Liver (tissue), 8 donors: ENCODE measurements at regions not wholly inside any gene's neighbourhood (a gene's known extent, or its start where the extent isn't known, plus 50 kb on each side); places are given as distances from the start of the nearest gene placed in this dataset.

Experiments
- DNase-seq: peaks from one replicate; pipeline ENCODE4 v3.0.0-alpha.2; 2017; ENCODE audit warnings: low spot score
- H3K27ac ChIP-seq, 2 donors: one replicate each; pipeline ENCODE4 v1.7.0; 2013; ENCODE audit warnings: inconsistent platforms in 2 of 2, low read length in 2 of 2, control low read depth in 1 of 2, low read depth in 1 of 2, mild to moderate bottlenecking in 1 of 2
- H3K27me3 ChIP-seq, 4 donors: one replicate each; pipeline versions ENCODE4 v1.6.1 to v1.7.0; 2013; ENCODE audit warnings: low read length in 3 of 4, inconsistent platforms in 1 of 4, mild to moderate bottlenecking in 1 of 4, moderate library complexity in 1 of 4; ENCODE audit not compliant: control insufficient read depth in 4 of 4, insufficient read depth in 4 of 4
- H3K36me3 ChIP-seq, 4 donors: one replicate each; pipeline versions ENCODE4 v1.6.1 to v1.7.0; 2013; ENCODE audit warnings: low read length in 3 of 4, mild to moderate bottlenecking in 3 of 4, low read depth in 1 of 4, moderate library complexity in 1 of 4; ENCODE audit not compliant: control insufficient read depth in 4 of 4, insufficient read depth in 3 of 4
- H3K4me1 ChIP-seq, 4 donors: one replicate each; pipeline versions ENCODE4 v1.6.1 to v1.7.0; 2013; ENCODE audit warnings: low read length in 3 of 4, mild to moderate bottlenecking in 3 of 4, moderate library complexity in 1 of 4; ENCODE audit not compliant: control insufficient read depth in 4 of 4, insufficient read depth in 4 of 4
- H3K4me3 ChIP-seq, 3 donors: one replicate each; pipeline versions ENCODE4 v1.6.1 to v1.7.0; 2013; ENCODE audit warnings: low read length in 3 of 3, control low read depth in 1 of 3, low read depth in 1 of 3, mild to moderate bottlenecking in 1 of 3
- H3K9ac ChIP-seq, 2 donors: one replicate each; pipeline ENCODE4 v1.7.0; 2013; ENCODE audit warnings: low read length in 2 of 2, mild to moderate bottlenecking in 2 of 2, moderate library complexity in 2 of 2, control low read depth in 1 of 2, low read depth in 1 of 2
- H3K9me3 ChIP-seq, 4 donors: one replicate each; pipeline versions ENCODE4 v1.6.1 to v1.7.0; 2013; ENCODE audit warnings: low read length in 3 of 4; ENCODE audit not compliant: control insufficient read depth in 4 of 4
- ATF3 ChIP-seq: IDR thresholded peaks from 2 replicates; pipeline ENCODE4 v1.6.1; 2016; ENCODE audit warnings: antibody characterized with exemption
- CTCF ChIP-seq: fragments of 150-350 bp; IDR thresholded peaks from 2 replicates; pipeline ENCODE4 v1.5.1; 2017; ENCODE audit warnings: improper control_type of control experiment, low read depth, low read length; ENCODE audit not compliant: missing input control
- EGR1 ChIP-seq, 2 donors: IDR thresholded peaks; 2 replicates each; pipeline ENCODE4 v1.6.1; 2016 to 2018; ENCODE audit warnings: antibody characterized with exemption in 2 of 2, low read depth in 2 of 2
- FOXA1 ChIP-seq: IDR thresholded peaks from 2 replicates; pipeline ENCODE4 v1.6.1; 2016; ENCODE audit warnings: antibody characterized with exemption
- FOXA2 ChIP-seq: IDR thresholded peaks from 2 replicates; pipeline ENCODE4 v1.6.1; 2016; ENCODE audit warnings: antibody characterized with exemption
- GABPA ChIP-seq, 2 donors: IDR thresholded peaks in 1 of 2; conservative IDR thresholded peaks in 1 of 2; 2 replicates each; pipeline ENCODE4 v1.6.1; 2016; ENCODE audit warnings: antibody characterized with exemption in 2 of 2, mild to moderate bottlenecking in 1 of 2, moderate library complexity in 1 of 2
- HNF4A ChIP-seq, 2 donors: conservative IDR thresholded peaks; 2 replicates each; pipeline ENCODE4 v1.6.1; 2016; ENCODE audit warnings: antibody characterized with exemption in 2 of 2, mild to moderate bottlenecking in 2 of 2
- HNF4G ChIP-seq: IDR thresholded peaks from 2 replicates; pipeline ENCODE4 v1.6.1; 2016; ENCODE audit warnings: antibody characterized with exemption
- JUND ChIP-seq, 2 donors: IDR thresholded peaks; 2 replicates each; pipeline ENCODE4 v1.6.1; 2016; ENCODE audit warnings: antibody characterized with exemption in 2 of 2
- MAX ChIP-seq: IDR thresholded peaks from 2 replicates; pipeline ENCODE4 v1.6.1; 2016; ENCODE audit warnings: antibody characterized with exemption
- NR2F2 ChIP-seq: IDR thresholded peaks from 2 replicates; pipeline ENCODE4 v1.6.1; 2016; ENCODE audit warnings: antibody characterized with exemption
- RAD21 ChIP-seq, 2 donors: IDR thresholded peaks; 2 replicates each; pipeline ENCODE4 v1.6.1; 2016; ENCODE audit warnings: antibody characterized with exemption in 2 of 2, mild to moderate bottlenecking in 2 of 2
- REST ChIP-seq: IDR thresholded peaks from 2 replicates; pipeline ENCODE4 v1.6.1; 2016; ENCODE audit warnings: antibody characterized with exemption, mild to moderate bottlenecking
- RXRA ChIP-seq, 2 donors: IDR thresholded peaks; 2 replicates each; pipeline ENCODE4 v1.6.1; 2017 to 2018; ENCODE audit warnings: antibody characterized with exemption in 2 of 2, mild to moderate bottlenecking in 1 of 2
- SP1 ChIP-seq: IDR thresholded peaks from 2 replicates; pipeline ENCODE4 v1.6.1; 2018; ENCODE audit warnings: antibody characterized with exemption, mild to moderate bottlenecking
- TAF1 ChIP-seq: conservative IDR thresholded peaks from 2 replicates; pipeline ENCODE4 v1.6.1; 2016; ENCODE audit warnings: antibody characterized with exemption, mild to moderate bottlenecking
- YY1 ChIP-seq: IDR thresholded peaks from 2 replicates; pipeline ENCODE4 v1.6.1; 2016; ENCODE audit warnings: antibody characterized with exemption, mild to moderate bottlenecking
- ZBTB33 ChIP-seq: IDR thresholded peaks from 2 replicates; pipeline ENCODE4 v1.6.1; 2016; ENCODE audit warnings: antibody characterized with exemption
- WGBS: extraction: QIAGEN DNeasy Blood & Tissue Kit; methylation state at CpG from one replicate; pipeline ENCODE4 v1.1.7; 2013; 5-methylcytosine and 5-hydroxymethylcytosine counted together
- donor health status: healthy.
- donor health status: healthy.
- donor health status: healthy.
- donor health status: healthy.
- donor health status: healthy.

GRCh38 chr1:232428036-232428645, 201.8 kb downstream of the SIPA1L2 start:
- Histone ChIP-seq H3K27me3 (no peaks in the 10 kb centered on the region), H3K36me3 (peaks cover 0 to 19% (median 2%) of the 10 kb centered on the region in 4 donors), H3K27ac (no peak overlapping the region), H3K9me3 (no peaks in the 10 kb centered on the region), H3K4me3 (no peak overlapping the region), H3K4me1 (no peaks in the 10 kb centered on the region), H3K9ac (no peak overlapping the region)
- no peak for TF ChIP-seq RAD21 (IDR thresholded peaks at IDR 0.05)
- TF ChIP-seq NR2F2: peak; percentile 60
- no peak for TF ChIP-seq FOXA2
- DNase-seq: no peak
- WGBS: 87% methylated on average over 3 of the region's 3 CpGs

GRCh38 chr1:232426801-232427200, 203.1 kb downstream of the SIPA1L2 start:
- no peak for DNase-seq
- TF ChIP-seq EGR1 (IDR thresholded peaks at IDR 0.05; ENCODE audit: low read depth in 2 of 2): no peak
- TF ChIP-seq HNF4G: no peak
- no peak for TF ChIP-seq RAD21 (IDR thresholded peaks at IDR 0.05)
- H3K36me3 ChIP-seq: peaks cover 0 to 21% (median 1%) of the 10 kb centered on the region in 4 donors

GRCh38 chr1:232425421-232425820, 204.5 kb downstream of the SIPA1L2 start:
- Histone ChIP-seq H3K9ac (no peak overlapping the region), H3K4me1 (no peaks in the 10 kb centered on the region), H3K4me3 (no peak overlapping the region), H3K36me3 (peaks cover 0 to 18% (median 1%) of the 10 kb centered on the region in 4 donors), H3K27ac (no peak overlapping the region), H3K27me3 (no peaks in the 10 kb centered on the region), H3K9me3 (no peaks in the 10 kb centered on the region)
- TF ChIP-seq ZBTB33 (no peak), HNF4A (conservative IDR thresholded peaks at IDR 0.05) (no peak), CTCF (no peak), FOXA1 (no peak), REST (no peak), ATF3 (no peak), YY1 (no peak), TAF1 (no peak), EGR1 (IDR thresholded peaks at IDR 0.05; ENCODE audit: low read depth in 2 of 2) (no peak), HNF4G (no peak), MAX (no peak), NR2F2 (no peak), JUND (IDR thresholded peaks at IDR 0.05) (no peak), FOXA2 (no peak), RXRA (IDR thresholded peaks at IDR 0.05) (no peak), SP1 (no peak), RAD21 (IDR thresholded peaks at IDR 0.05) (no peak), GABPA (IDR thresholded peaks at IDR 0.05 in 1 of 2, conservative IDR thresholded peaks at IDR 0.05 in 1 of 2) (no peak)
- 96% methylated on average over 15 of the region's 15 CpGs for WGBS
- DNase-seq: no peak

More at GRCh38 chr1:232426801-232427200, 203.1 kb downstream of the SIPA1L2 start:
- no peaks in the 10 kb centered on the region for H3K4me1 ChIP-seq
- no peaks in the 10 kb centered on the region for H3K9me3 ChIP-seq
- no peak overlapping the region for H3K27ac ChIP-seq
- H3K9ac ChIP-seq: no peak overlapping the region
- H3K4me3 ChIP-seq: no peak overlapping the region
- H3K27me3 ChIP-seq: no peaks in the 10 kb centered on the region
